ENCODE measurements at regions not wholly inside any gene's neighbourhood (a gene's known extent, or its start where the extent isn't known, plus 50 kb on each side); places are given as distances from the start of the nearest gene placed in this dataset.

GRCh38 chr2:153071090-153071489 lies 352.7 kb downstream of the ARL6IP6 start:
- DNase-seq (no peak), ATAC-seq (no peak)
- intact Hi-C loops (cut with micrococcal nuclease): no loop called here
- no peak overlapping the region for H3K27ac Mint-ChIP-seq
- no peaks in the 10 kb centered on the region for H3K9me3 Mint-ChIP-seq
- no peak overlapping the region for H3K4me3 Mint-ChIP-seq
- ChIA-PET POLR2A (no interaction called here), CTCF (no interaction called here)
- H3K4me1 Mint-ChIP-seq (ENCODE audit: low read depth): no peaks in the 10 kb centered on the region
- TF ChIP-seq CTCF (IDR thresholded peaks at IDR 0.05): no peak
- no peaks in the 10 kb centered on the region for H3K36me3 Mint-ChIP-seq (ENCODE audit: low read depth)
- no peaks in the 10 kb centered on the region for H3K27me3 Mint-ChIP-seq

GRCh38 chr2:153068915-153069314 lies 350.5 kb downstream of the ARL6IP6 start:
- ChIA-PET CTCF (no interaction called here), POLR2A (no interaction called here)
- no peak for TF ChIP-seq CTCF (IDR thresholded peaks at IDR 0.05)
- intact Hi-C loops (cut with micrococcal nuclease): no loop called here
- no peaks in the 10 kb centered on the region for H3K4me1 Mint-ChIP-seq (ENCODE audit: low read depth)
- DNase-seq: no peak
- ATAC-seq: no peak
- H3K36me3 Mint-ChIP-seq (ENCODE audit: low read depth): no peaks in the 10 kb centered on the region
- no peak overlapping the region for H3K4me3 Mint-ChIP-seq
- H3K27me3 Mint-ChIP-seq: no peaks in the 10 kb centered on the region
- H3K27ac Mint-ChIP-seq: no peak overlapping the region
- no peaks in the 10 kb centered on the region for H3K9me3 Mint-ChIP-seq

- H3K4me3 Mint-ChIP-seq: no peak overlapping the region
- intact Hi-C loops (cut with micrococcal nuclease): no loop called here
- ChIA-PET CTCF (no interaction called here), POLR2A (no interaction called here)
- H3K27ac Mint-ChIP-seq: no peak overlapping the region
- no peaks in the 10 kb centered on the region for H3K36me3 Mint-ChIP-seq (ENCODE audit: low read depth)
- no peak for TF ChIP-seq CTCF (IDR thresholded peaks at IDR 0.05)
- H3K27me3 Mint-ChIP-seq: no peaks in the 10 kb centered on the region
- DNase-seq: no peak
- ATAC-seq: no peak
- H3K4me1 Mint-ChIP-seq (ENCODE audit: low read depth): no peaks in the 10 kb centered on the region
- H3K9me3 Mint-ChIP-seq: no peaks in the 10 kb centered on the region
Measured at GRCh38 chr2:153068052-153068451, 349.6 kb downstream of the ARL6IP6 start.

- TF ChIP-seq CTCF (IDR thresholded peaks at IDR 0.05): no peak
- H3K4me3 Mint-ChIP-seq: no peak overlapping the region
- ATAC-seq (no peak), DNase-seq (no peak)
- POLR2A ChIA-PET: no interaction called here
- intact Hi-C loops (cut with micrococcal nuclease): no loop called here
- H3K27me3 Mint-ChIP-seq: peaks cover 3% of the 10 kb centered on the region
- CTCF ChIA-PET: no interaction called here
- H3K27ac Mint-ChIP-seq: no peak overlapping the region
- no peaks in the 10 kb centered on the region for H3K9me3 Mint-ChIP-seq
- no peaks in the 10 kb centered on the region for H3K36me3 Mint-ChIP-seq (ENCODE audit: low read depth)
- no peaks in the 10 kb centered on the region for H3K4me1 Mint-ChIP-seq (ENCODE audit: low read depth)
Measured at GRCh38 chr2:153059338-153060052, 341.1 kb downstream of the ARL6IP6 start.

- H3K4me3 Mint-ChIP-seq: no peak overlapping the region
- H3K27ac Mint-ChIP-seq: no peak overlapping the region
- peaks cover 3% of the 10 kb centered on the region for H3K27me3 Mint-ChIP-seq
- H3K9me3 Mint-ChIP-seq: no peaks in the 10 kb centered on the region
- ChIA-PET CTCF (no interaction called here), POLR2A (no interaction called here)
- no peaks in the 10 kb centered on the region for H3K4me1 Mint-ChIP-seq (ENCODE audit: low read depth)
- ATAC-seq (no peak), DNase-seq (no peak)
- no peaks in the 10 kb centered on the region for H3K36me3 Mint-ChIP-seq (ENCODE audit: low read depth)
- intact Hi-C loops (cut with micrococcal nuclease): no loop called here
- TF ChIP-seq CTCF (IDR thresholded peaks at IDR 0.05): no peak
Measured at GRCh38 chr2:153057743-153058142, 339.3 kb downstream of the ARL6IP6 start.
